WTC11 (cell line): ENCODE measurements at regions not wholly inside any gene's neighbourhood (a gene's known extent, or its start where the extent isn't known, plus 50 kb on each side); places are given as distances from the start of the nearest gene placed in this dataset.
A peak's percentile ranks its signal among the peaks of the same experiment; 100 is the strongest.

Experiments
- ATAC-seq: fragments of 200-7000 bp; cut with Tn5 transposase; 2 replicates; pipeline ENCODE4 v1.10.0; 2021; ENCODE audit warnings: mild to moderate bottlenecking, moderate library complexity
- CTCF ChIA-PET: fragments of 300-600 bp; sonication (Branson Sonifier 250); formaldehyde crosslinking; loops from one replicate; lab custom pipeline; 2021; ENCODE audit warnings: antibody characterized with exemption; lab: Charles Lee
- POLR2A ChIA-PET: fragments of 350-600 bp; sonication (Branson Sonifier 250); formaldehyde crosslinking; loops from one replicate; lab custom pipeline; 2021; ENCODE audit warnings: antibody characterized with exemption; lab: Charles Lee
- DNase-seq: peaks from one replicate; pipeline ENCODE4 v3.0.0; 2021; ENCODE audit warnings: low spot score
- H3K27ac Mint-ChIP-seq: 2 replicates; pipeline ENCODE4 v1.8.0; 2021; ENCODE audit warnings: mixed read lengths
- H3K27me3 Mint-ChIP-seq: 2 replicates; pipeline ENCODE4 v1.8.0; 2021; ENCODE audit warnings: low read depth, mild to moderate bottlenecking, moderate library complexity, mixed read lengths
- H3K36me3 Mint-ChIP-seq: 2 replicates; pipeline ENCODE4 v1.8.0; 2021; ENCODE audit warnings: mixed read lengths
- H3K4me1 Mint-ChIP-seq: 2 replicates; pipeline ENCODE4 v1.8.0; 2022; ENCODE audit warnings: mixed read lengths
- H3K4me3 Mint-ChIP-seq: 2 replicates; pipeline ENCODE4 v1.8.0; 2021; ENCODE audit warnings: mild to moderate bottlenecking, moderate library complexity, mixed read lengths
- H3K9me3 Mint-ChIP-seq: 2 replicates; pipeline ENCODE4 v1.8.0; 2021; ENCODE audit warnings: mixed read lengths
- CREB1 ChIP-seq: sonication (generic); formaldehyde crosslinking; IDR thresholded peaks from 2 replicates; pipeline ENCODE4 v1.8.0; 2023; ENCODE audit warnings: mild to moderate bottlenecking, missing genetic modification reagents
- FOXJ3 ChIP-seq: sonication (generic); formaldehyde crosslinking; IDR thresholded peaks from 2 replicates; pipeline ENCODE4 v1.9.0; 2021; ENCODE audit warnings: missing genetic modification reagents, mild to moderate bottlenecking, borderline replicate concordance
- HMGA2 ChIP-seq: fragments of 250-450 bp; sonication (Bioruptor Pico); IDR thresholded peaks from 2 replicates; pipeline ENCODE4 v1.4.0; 2021; ENCODE audit warnings: mild to moderate bottlenecking, moderate library complexity
- PREB ChIP-seq: sonication (generic); formaldehyde crosslinking; IDR thresholded peaks from 2 replicates; pipeline ENCODE4 v1.8.1; 2022; ENCODE audit warnings: mild to moderate bottlenecking, missing genetic modification reagents, moderate library complexity, borderline replicate concordance
- SMAD4 ChIP-seq: sonication (generic); formaldehyde crosslinking; IDR thresholded peaks from 2 replicates; pipeline ENCODE4 v1.8.0; 2022; ENCODE audit warnings: mild to moderate bottlenecking, missing genetic modification reagents
- STAT6 ChIP-seq: sonication (generic); formaldehyde crosslinking; conservative IDR thresholded peaks from 2 replicates; pipeline ENCODE4 v1.8.1; 2023; ENCODE audit warnings: mild to moderate bottlenecking, low read depth, missing genetic modification reagents, moderate library complexity
- TF ChIP-seq, protein P1 (sequence below): fragments of 200-600 bp; IDR thresholded peaks from 2 replicates; pipeline ENCODE4 v1.8.0; 2022; ENCODE audit warnings: antibody characterized with exemption
- TF ChIP-seq, protein P2 (sequence below): fragments of 250-450 bp; sonication (Bioruptor Pico); IDR thresholded peaks from 2 replicates; pipeline ENCODE4 v1.9.0; 2021; ENCODE audit warnings: moderate library complexity, mild to moderate bottlenecking, inconsistent platforms, borderline replicate concordance
- TF ChIP-seq, protein P3 (sequence below): sonication (generic); formaldehyde crosslinking; IDR thresholded peaks from 2 replicates; pipeline ENCODE4 v1.8.1; 2023; ENCODE audit warnings: mild to moderate bottlenecking, missing genetic modification reagents, moderate library complexity

- Mint-ChIP-seq H3K4me1 (peaks cover 23% of the 10 kb centered on the region), H3K27me3 (no peaks in the 10 kb centered on the region), H3K9me3 (no peaks in the 10 kb centered on the region), H3K27ac (no peak overlapping the region), H3K4me3 (no peak overlapping the region), H3K36me3 (peaks cover under 1% of the 10 kb centered on the region; the same call in 1 of the 2 replicates)
- ChIA-PET POLR2A (no interaction called here), CTCF (interaction anchor here (0.5 to 3.4 kb wide), 42 partner anchors 9 to 797 kb away, joined by 3 to 32 read pairs (median 4); partner anchors contain the start of gene FUT8)
- TF ChIP-seq, protein P1, sequence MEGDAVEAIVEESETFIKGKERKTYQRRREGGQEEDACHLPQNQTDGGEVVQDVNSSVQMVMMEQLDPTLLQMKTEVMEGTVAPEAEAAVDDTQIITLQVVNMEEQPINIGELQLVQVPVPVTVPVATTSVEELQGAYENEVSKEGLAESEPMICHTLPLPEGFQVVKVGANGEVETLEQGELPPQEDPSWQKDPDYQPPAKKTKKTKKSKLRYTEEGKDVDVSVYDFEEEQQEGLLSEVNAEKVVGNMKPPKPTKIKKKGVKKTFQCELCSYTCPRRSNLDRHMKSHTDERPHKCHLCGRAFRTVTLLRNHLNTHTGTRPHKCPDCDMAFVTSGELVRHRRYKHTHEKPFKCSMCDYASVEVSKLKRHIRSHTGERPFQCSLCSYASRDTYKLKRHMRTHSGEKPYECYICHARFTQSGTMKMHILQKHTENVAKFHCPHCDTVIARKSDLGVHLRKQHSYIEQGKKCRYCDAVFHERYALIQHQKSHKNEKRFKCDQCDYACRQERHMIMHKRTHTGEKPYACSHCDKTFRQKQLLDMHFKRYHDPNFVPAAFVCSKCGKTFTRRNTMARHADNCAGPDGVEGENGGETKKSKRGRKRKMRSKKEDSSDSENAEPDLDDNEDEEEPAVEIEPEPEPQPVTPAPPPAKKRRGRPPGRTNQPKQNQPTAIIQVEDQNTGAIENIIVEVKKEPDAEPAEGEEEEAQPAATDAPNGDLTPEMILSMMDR: peak; percentile 87
- TF ChIP-seq STAT6 (CRISPR knock-in tag): no peak
- ATAC-seq: peak; percentile 72
- peak; percentile 88 for DNase-seq
Measured at GRCh38 chr14:65961004-65961403, 525.2 kb upstream of the CCDC196 start.

DNA sequence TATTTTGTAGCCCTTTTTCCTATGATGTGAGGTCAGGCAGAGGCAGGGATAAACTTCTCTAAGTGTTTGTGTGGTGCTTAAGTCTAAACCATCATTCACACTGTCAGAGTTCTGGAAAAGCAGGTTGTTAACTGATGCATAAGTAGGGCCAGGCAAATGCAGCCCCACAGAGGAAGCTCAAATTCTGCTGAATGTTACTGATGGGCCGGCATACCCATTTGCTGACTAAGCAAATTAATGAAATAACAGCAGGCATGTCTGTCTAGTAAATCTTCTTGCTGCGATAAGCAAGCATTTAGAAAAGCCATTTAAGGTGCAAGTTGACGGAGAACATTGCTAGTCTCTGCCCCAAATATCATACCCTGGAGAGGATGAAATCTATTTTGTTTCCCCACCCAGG, 523.2 kb upstream of the CCDC196 start:
- ChIA-PET CTCF (interaction anchor here (0.6 kb wide), 1 partner anchor 41 kb away, joined by 3 read pairs; no protein-coding TSS in a partner anchor), POLR2A (no interaction called here)
- no peak for DNase-seq
- no peaks in the 10 kb centered on the region for H3K36me3 Mint-ChIP-seq
- no peak overlapping the region for H3K27ac Mint-ChIP-seq
- no peak overlapping the region for H3K4me3 Mint-ChIP-seq
- no peaks in the 10 kb centered on the region for H3K9me3 Mint-ChIP-seq
- no peak for ATAC-seq
- no peaks in the 10 kb centered on the region for H3K27me3 Mint-ChIP-seq
- no peak for TF ChIP-seq CREB1 (CRISPR knock-in tag)
- H3K4me1 Mint-ChIP-seq: peaks cover 23% of the 10 kb centered on the region

DNA sequence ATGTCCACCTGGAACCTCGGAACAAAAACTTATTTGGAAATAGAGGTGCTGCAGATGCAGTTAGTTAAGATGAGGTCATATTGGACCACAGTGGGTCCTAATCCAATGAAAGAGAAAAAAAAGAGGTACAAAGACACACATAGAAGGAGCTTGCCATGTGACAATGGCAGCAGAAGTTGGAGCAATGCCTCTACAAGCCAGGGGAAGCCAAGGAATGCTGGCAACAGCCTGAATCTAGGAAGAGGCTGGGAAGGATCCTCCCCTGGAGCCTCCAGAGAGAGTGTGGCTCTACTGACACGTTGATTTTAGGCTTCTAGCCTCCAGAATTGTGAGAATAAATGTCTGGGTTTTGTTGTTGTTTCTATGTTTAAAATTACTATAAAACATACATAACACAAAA, 521.8 kb upstream of the CCDC196 start:
- TF ChIP-seq FOXJ3 (CRISPR knock-in tag): no peak
- TF ChIP-seq PREB (CRISPR knock-in tag): no peak
- Mint-ChIP-seq H3K27me3 (no peaks in the 10 kb centered on the region), H3K4me3 (no peak overlapping the region), H3K36me3 (no peaks in the 10 kb centered on the region), H3K27ac (no peak overlapping the region), H3K9me3 (no peaks in the 10 kb centered on the region), H3K4me1 (peaks cover 14% of the 10 kb centered on the region)
- no peak for ATAC-seq
- POLR2A ChIA-PET: no interaction called here
- no peak for DNase-seq
- CTCF ChIA-PET: no interaction called here

DNA sequence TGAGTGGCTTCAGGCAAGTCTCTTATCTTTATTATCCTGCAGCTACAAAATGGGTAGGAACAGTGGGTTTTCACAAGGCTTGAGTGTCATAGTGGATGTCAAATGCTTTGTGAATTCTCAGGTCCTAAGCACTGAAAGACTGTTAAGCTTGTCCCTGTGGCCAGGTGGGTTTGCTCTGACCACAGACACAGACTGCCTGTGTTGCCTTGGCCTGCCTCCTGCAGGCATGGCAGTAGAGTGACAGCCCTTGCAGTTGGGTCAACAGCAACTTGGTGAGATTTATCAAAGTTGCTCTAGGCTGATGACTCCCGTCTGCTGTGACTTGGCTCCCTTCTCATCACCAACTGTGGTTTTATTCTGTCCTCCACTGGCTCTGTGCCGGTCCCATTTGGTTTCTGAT, 520.0 kb upstream of the CCDC196 start:
- Mint-ChIP-seq H3K27me3 (no peaks in the 10 kb centered on the region), H3K9me3 (no peaks in the 10 kb centered on the region), H3K36me3 (no peaks in the 10 kb centered on the region), H3K27ac (no peak overlapping the region), H3K4me3 (no peak overlapping the region), H3K4me1 (peaks cover 9% of the 10 kb centered on the region)
- POLR2A ChIA-PET: no interaction called here
- ATAC-seq: peak; percentile 81
- CTCF ChIA-PET: interaction anchor here (0.9 to 1.5 kb wide), 5 partner anchors 8 to 551 kb away, joined by 3 to 7 read pairs (median 4); no protein-coding TSS in a partner anchor
- DNase-seq: no peak
- TF ChIP-seq HMGA2 (no peak), SMAD4 (CRISPR knock-in tag) (no peak)
- TF ChIP-seq, protein P2, sequence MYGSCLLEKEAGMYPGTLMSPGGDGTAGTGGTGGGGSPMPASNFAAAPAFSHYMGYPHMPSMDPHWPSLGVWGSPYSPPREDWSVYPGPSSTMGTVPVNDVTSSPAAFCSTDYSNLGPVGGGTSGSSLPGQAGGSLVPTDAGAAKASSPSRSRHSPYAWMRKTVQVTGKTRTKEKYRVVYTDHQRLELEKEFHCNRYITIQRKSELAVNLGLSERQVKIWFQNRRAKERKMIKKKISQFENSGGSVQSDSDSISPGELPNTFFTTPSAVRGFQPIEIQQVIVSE (CRISPR knock-in tag): no peak
- TF ChIP-seq, protein P3, sequence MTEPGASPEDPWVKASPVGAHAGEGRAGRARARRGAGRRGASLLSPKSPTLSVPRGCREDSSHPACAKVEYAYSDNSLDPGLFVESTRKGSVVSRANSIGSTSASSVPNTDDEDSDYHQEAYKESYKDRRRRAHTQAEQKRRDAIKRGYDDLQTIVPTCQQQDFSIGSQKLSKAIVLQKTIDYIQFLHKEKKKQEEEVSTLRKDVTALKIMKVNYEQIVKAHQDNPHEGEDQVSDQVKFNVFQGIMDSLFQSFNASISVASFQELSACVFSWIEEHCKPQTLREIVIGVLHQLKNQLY (CRISPR knock-in tag): no peak
